Fibroblast of lung (primary cell): ENCODE measurements at regions not wholly inside any gene's neighbourhood (a gene's known extent, or its start where the extent isn't known, plus 50 kb on each side); places are given as distances from the start of the nearest gene placed in this dataset.

Experiments used
- EZH2 ChIP-seq: IDR thresholded peaks from 2 replicates; pipeline ENCODE4 v1.5.1; 2012; ENCODE audit warnings: low read length, control low read depth, mild to moderate bottlenecking; ENCODE audit errors: missing control alignments
- TF ChIP-seq, protein P1 (sequence below), 2 donors: IDR thresholded peaks in 1 of 2; conservative IDR thresholded peaks in 1 of 2; 1 replicate in 1 of 2; 2 replicates in 1 of 2; pipeline ENCODE4 v1.5.1; 2011 to 2012; ENCODE audit warnings: low read length in 2 of 2, control low read depth in 1 of 2, inconsistent platforms in 1 of 2, low read depth in 1 of 2, mild to moderate bottlenecking in 1 of 2

DNA sequence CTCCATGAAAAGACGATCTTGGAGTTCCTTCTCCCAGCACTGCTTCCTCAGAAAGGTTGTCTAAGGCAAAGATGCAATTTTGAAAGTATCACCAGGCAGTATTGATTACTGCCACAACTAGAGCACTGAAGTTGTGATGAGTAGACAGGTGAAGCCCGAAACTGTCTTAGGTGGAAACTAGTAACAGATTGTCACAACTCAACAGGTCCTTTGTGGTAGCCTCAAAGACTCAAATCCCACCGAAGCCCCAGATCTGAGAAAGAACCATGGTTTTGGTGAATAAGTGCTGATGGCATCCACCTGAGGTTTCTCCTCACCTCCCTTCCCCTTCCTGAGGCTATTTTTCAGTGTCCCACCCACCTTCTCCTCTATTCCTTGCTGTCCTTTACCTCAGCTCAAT is 248.0 kb downstream of the DSEL start:
- TF ChIP-seq, protein P1, sequence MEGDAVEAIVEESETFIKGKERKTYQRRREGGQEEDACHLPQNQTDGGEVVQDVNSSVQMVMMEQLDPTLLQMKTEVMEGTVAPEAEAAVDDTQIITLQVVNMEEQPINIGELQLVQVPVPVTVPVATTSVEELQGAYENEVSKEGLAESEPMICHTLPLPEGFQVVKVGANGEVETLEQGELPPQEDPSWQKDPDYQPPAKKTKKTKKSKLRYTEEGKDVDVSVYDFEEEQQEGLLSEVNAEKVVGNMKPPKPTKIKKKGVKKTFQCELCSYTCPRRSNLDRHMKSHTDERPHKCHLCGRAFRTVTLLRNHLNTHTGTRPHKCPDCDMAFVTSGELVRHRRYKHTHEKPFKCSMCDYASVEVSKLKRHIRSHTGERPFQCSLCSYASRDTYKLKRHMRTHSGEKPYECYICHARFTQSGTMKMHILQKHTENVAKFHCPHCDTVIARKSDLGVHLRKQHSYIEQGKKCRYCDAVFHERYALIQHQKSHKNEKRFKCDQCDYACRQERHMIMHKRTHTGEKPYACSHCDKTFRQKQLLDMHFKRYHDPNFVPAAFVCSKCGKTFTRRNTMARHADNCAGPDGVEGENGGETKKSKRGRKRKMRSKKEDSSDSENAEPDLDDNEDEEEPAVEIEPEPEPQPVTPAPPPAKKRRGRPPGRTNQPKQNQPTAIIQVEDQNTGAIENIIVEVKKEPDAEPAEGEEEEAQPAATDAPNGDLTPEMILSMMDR (conservative IDR thresholded peaks at IDR 0.05 in 1 of 2, IDR thresholded peaks at IDR 0.05 in 1 of 2; ENCODE audit: low read depth in 1 of 2, low read length in 2 of 2), result no peak
- no peak for TF ChIP-seq EZH2
